GM08714 (cell line): ENCODE measurements at regions not wholly inside any gene's neighbourhood (a gene's known extent, or its start where the extent isn't known, plus 50 kb on each side); places are given as distances from the start of the nearest gene placed in this dataset.
"Not testable (repeated sequence)": the region's sequence is repeated elsewhere in the genome, so short reads cannot be mapped to it uniquely, and the experiment has no call there.

Experiments
- H3K4me3 ChIP-seq: fragments of 200-500 bp; sonication (Bioruptor generic); 2 replicates; pipeline ENCODE4 v1.5.1; 2014; ENCODE audit warnings: mild to moderate bottlenecking, low read length, inconsistent platforms
- ZNF274 ChIP-seq: IDR thresholded peaks from 2 replicates; pipeline ENCODE4 v1.6.1; 2012; ENCODE audit warnings: mild to moderate bottlenecking, low read depth, low read length

DNA sequence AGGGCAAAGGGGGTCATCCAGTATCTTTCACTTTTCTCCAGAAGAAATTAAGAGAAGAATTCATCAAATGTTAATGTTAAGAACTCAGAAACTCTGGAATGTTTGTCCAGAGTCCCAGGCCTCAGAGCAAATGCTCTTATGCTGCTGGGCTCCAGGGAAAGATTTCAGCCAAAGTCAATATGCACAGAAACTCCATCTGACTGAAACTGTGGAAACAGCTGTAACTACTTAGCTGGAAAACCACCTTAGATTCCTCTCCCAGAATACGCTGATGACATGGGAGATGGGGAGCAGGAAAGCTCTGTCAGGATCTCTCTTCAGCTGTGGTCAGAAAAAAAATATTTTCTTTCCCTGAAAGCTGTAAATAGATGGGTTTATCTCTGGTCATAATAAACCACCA is 559.6 kb downstream of the RFPL4B start:
- TF ChIP-seq ZNF274: no peak
- H3K4me3 ChIP-seq: no peak overlapping the region

DNA sequence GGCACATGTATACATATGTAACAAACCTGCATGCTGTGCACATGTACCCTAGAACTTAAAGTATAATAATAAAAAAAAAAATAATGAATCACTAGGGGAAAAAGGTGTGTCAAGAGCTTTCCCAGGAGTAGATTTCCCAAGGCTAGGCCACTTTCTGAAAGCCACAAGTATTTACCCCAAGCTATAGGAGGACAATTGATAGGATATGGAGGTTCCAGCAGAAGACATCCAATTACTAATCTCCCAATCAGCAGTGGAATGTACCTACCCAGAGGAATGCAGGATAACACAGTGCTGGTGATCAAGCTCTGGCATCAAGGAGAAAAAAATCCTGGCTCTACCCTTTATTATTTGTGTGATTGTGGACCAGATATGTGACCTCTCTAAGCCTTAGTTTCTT is 562.7 kb downstream of the RFPL4B start:
- no peak for TF ChIP-seq ZNF274
- H3K4me3 ChIP-seq: no peak overlapping the region

DNA sequence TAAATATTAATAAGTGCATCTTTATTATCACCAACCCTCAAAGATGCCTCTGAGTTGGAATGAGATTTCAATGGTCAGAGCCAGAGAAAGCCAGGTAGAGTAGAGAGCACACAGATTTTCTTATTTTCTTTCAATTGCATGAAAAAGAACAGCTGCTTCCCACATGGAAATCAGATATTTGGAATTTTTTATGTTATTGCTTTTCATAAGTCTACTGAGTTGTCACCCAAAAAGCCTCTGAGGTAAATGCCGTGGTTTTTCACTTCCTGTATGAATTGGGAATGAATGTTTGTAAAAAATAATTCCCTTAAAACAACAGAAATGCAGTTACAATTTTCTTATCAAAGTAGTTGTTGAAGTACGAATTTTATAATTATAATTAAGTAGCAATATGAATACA is 563.1 kb downstream of the RFPL4B start:
- H3K4me3 ChIP-seq: no peak overlapping the region
- TF ChIP-seq ZNF274: no peak

DNA sequence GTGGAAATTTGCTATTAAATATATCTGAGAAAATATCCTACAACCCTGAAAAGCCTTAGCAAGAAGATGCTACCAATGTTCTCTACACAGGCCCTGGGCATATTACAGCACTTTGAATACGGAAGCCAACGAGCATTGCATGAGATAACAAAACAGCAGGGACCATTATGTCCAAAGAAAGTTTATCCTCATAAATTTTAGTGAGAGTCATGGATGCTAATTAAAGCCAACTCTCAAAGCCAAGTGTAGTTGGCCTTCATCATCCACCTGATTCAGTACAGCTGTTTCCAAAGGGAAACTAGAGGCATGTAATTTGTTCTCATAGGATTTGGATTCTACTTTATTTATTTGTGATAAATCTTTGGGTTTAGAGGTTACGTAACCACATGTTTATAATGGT is 564.8 kb downstream of the RFPL4B start:
- no peak overlapping the region for H3K4me3 ChIP-seq
- TF ChIP-seq ZNF274: no peak

DNA sequence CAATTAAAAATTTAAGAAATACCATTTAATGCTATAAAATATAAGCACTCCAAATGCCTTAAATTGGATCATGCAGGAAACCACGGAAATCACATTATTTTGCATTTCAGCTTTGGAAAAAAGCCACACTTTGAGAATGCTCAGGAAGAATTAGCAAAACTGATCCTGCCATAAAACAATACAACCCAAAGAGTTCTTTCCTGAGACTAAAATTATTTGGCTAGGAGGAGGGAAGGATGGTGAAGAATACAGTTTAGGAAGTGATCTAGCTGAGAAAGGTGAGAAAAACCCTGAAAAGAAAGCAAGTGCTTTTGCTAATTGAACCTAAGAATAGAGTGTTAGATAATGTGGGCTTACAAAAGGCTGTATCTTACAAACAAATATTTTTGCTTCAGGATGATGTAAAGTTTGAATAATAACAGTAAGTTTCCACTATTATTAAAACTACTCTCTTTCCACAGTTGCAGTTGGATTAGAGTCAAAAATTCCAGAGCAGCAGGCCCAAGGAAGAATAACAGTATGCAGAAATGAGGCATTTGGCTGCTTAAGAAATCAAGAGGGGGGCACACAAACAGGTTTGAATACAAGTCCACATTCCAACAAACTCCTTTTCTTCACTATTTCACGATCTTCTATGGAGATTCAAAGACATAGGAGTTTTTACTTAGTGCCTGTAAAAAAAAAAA is 565.4 kb downstream of the RFPL4B start:
- H3K4me3 ChIP-seq: no peak overlapping the region
- TF ChIP-seq ZNF274: no peak

DNA sequence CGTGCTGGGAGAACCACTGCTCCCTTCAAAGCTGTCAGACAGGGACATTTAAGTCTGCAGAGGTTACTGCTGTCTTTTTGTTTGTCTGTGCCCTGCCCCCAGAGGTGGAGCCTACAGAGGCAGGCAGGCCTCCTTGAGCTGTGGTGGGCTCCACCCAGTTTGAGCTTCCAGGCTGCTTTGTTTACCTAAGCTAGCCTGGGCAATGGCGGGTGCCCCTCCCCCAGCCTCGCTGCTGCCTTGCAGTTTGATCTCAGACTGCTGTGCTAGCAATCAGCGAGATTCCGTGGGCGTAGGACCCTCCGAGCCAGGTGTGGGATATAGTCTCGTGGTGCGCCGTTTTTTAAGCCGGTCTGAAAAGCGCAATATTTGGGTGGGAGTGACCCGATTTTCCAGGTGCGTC is 572.6 kb downstream of the RFPL4B start:
- H3K4me3 ChIP-seq: not testable (repeated sequence)

DNA sequence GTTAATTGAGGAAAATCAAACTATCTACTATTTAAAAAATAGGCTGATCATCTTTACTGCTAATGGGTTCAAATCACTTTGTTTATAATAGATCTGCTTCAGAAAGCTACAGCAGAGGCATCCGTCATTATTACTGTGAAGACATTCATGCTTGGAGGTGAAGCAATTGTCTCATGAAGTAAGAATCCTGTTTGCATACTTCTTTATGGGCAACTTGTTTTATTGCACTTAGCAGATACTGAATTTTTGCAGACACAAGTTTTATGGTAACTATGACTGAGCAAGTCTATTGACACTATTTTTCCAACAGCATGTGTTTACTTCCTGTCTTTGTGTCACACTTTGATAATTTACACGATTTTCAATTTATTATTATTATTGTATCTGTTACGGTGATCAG is 573.9 kb downstream of the RFPL4B start:
- no peak for TF ChIP-seq ZNF274
- H3K4me3 ChIP-seq: no peak overlapping the region

DNA sequence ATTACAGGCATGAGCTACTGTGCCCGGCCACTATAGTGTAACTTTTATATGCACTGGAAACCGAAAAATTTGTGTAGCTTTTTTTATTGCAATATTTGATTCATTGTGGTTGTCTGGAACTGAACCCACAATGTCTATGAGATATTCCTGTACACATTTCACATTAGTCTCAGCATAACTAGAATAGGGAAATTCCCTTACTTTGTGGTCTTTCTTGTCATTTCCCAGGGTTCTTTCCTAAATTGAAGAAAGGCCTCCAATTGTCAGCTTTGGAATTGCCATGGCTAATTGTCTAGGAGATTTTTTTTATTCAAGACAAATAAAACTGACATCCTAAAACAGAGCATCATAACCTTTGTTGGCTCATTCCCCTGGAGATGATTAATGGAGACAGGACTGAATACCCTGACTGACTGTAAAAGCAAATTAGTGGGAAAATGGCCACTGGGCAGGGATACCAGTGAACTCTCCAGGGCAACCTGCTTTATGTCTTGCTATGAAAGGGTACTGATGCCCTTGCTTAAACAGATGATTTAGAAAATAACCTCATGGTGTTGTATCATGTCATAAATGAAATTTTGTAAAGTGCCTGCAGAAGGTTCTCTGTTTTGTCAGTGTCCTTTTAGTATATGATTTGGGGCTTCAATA is 576.9 kb downstream of the RFPL4B start:
- H3K4me3 ChIP-seq: no peak overlapping the region
- no peak for TF ChIP-seq ZNF274

DNA sequence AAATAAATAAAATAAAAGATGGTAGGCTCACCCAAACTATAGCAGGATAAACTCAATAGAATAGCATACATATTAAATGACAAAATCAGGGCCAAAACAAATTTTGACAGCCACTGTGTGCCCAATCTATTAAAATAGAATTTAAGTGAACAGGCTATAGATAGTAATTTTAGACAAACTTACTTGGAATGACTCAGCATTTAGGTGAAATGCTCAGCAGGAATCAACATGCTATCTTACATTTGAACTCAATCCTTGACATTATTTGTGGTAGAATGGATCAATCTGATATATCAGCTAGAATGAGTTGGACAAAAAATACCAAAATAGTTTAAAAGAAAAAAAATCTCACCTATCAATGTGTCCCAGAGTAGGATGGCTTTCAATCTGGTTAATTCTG is 578.6 kb downstream of the RFPL4B start:
- no peak overlapping the region for H3K4me3 ChIP-seq
- no peak for TF ChIP-seq ZNF274

DNA sequence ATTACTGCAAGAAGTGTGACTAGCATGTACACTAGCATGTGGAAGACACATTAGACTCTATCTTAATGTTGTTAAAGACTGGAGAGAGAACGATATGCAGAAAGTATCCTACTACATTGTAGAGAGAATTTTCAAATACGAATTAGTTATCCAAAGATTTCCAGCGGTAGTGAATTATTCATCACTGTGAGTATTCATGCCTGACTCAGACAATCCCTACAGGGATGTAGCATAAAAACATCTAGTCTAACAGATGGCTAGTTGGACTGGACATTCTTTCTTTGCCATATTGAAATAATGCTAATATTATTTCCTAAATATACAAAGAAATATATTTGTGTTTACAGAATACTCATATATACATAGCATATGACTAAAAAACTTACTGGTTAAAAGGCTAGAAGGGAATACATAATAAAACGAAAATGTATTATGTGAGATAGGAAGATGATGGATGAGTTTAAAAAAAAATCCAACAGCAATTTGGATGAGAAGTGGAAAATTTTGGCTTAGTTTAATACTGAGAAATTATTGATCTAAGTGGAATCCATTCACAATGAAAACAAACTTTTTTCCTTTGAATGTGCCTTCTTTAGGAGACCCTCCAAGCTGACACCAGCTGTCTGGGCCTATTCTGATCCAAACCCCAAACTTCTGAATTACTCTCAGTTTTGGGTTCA is 580.7 kb downstream of the RFPL4B start:
- TF ChIP-seq ZNF274: no peak
- H3K4me3 ChIP-seq: no peak overlapping the region

DNA sequence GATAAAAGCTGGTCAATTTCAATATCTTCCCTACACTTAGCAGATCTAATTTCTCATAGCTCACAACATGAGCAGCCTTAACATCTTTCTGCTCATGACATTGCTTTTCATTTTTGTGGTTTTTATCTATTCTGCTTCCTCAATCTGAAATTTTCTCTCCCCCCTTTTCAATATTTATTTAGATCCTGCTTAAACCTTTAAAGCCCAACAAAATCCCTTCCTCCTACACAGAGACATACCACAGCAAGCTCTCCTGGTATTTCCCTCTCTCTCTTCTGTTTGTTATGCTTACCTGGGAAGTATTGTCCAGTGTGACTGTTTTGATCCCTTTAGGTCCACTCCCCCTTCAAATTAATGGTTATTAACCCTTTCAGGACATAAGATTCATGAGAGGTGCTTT is 582.5 kb downstream of the RFPL4B start:
- no peak overlapping the region for H3K4me3 ChIP-seq
- no peak for TF ChIP-seq ZNF274

DNA sequence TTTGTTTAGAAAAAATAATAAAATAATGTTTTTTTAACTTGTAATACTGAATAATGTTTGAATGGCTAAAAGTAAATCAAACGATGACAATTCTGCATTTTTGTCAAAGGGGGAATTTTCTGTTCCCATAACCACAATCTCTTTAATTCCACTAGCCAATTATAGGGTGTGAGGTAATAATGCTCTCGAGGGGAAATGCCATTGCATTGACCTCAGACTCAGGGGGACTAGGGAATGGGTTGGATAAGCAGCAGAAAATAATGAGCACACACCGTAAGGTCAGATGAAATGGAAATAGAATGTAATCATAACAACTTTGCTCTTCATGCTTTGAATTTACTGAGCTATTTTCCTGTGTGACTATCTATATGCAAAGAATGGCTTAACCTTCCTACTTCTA is 584.7 kb downstream of the RFPL4B start:
- no peak overlapping the region for H3K4me3 ChIP-seq
- TF ChIP-seq ZNF274: no peak

DNA sequence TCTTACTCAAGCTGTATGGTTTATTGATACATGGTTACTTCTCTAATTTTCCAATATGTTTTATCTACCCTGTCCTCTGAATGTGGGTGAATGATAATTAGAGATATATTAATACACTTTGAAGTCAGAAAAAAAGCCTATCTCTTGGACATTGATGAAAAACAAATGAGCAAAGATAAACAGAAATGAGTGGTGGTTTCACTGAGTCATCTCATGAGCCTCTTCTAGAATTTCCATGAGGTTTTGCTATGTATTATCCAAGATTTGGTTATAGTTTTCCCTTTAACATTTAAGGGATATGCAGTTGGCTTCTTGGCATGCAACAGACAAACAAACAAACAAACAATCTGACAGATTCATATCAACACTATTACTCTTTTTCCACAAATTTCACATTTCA is 586.8 kb downstream of the RFPL4B start:
- no peak for TF ChIP-seq ZNF274
- no peak overlapping the region for H3K4me3 ChIP-seq

DNA sequence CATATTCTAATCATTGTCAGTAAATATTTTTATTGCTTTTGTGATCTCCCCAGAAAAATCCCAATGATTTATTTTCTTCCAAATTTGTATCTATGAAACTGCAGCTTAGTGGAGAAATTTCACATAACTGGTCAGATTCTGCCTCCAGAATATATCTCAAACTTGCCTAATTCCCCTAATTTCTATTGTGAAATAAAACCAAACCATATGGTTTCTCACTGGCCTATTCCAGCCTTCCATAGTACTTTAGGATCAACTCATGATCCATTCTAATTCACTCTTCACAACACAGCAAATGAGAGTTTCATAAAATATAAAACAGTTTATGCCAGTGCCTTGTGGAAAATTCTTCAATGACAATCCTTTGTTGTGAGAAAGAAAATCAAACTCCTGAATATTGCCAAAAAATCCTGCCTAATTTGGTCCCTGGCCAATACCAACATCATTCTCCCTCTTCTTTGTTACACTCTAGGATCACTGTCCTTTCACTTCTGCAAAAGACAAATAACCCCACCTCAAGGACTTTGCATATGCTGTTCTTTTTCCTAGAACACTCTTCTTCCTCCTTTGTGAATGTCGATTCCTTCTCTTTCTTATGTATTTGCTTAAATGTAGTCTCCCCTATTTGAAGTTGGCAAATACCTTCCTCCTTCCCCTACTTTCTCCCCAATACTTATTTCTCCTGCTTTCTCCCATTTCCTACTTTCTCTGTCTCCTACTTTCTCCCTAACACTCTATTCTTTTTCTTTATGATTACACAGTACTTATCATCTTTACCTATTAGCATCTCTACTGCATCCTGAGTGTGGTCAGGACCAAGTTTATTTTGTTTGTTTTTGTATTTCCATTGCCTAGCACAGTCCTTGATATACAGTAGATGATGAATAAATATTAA is 587.5 kb downstream of the RFPL4B start:
- TF ChIP-seq ZNF274: no peak

More for the DNA sequence above, 587.5 kb downstream of the RFPL4B start:
- no peak overlapping the region for H3K4me3 ChIP-seq
